Keratinocyte (primary cell): ENCODE measurements at regions not wholly inside any gene's neighbourhood (a gene's known extent, or its start where the extent isn't known, plus 50 kb on each side); places are given as distances from the start of the nearest gene placed in this dataset.

Experiments used
- CTCF ChIP-seq, 3 experiments: IDR thresholded peaks in 1 of 3; conservative IDR thresholded peaks in 1 of 3; optimal IDR thresholded peaks in 1 of 3; 2 replicates in 2 of 3; 3 replicates in 1 of 3; pipeline versions ENCODE3 to v1.5.1; 2011; ENCODE audit warnings: low read length in 3 of 3, mild to moderate bottlenecking in 3 of 3, moderate library complexity in 2 of 3, control low read depth in 1 of 3, inconsistent platforms in 1 of 3; ENCODE audit not compliant: insufficient read depth in 2 of 3; ENCODE audit errors: extremely low read depth in 1 of 3
- EZH2 ChIP-seq: IDR thresholded peaks from one replicate; pipeline ENCODE4 v1.6.1; 2012; ENCODE audit warnings: inconsistent platforms, mild to moderate bottlenecking, low read length, moderate library complexity

GRCh38 chr1:8094481-8095241 lies 68.6 kb upstream of the ERRFI1 start:
- TF ChIP-seq CTCF (optimal IDR thresholded peaks at IDR 0.05 in 1 of 3, IDR thresholded peaks at IDR 0.05 in 1 of 3, conservative IDR thresholded peaks at IDR 0.05 in 1 of 3; ENCODE audit: extremely low read depth in 1 of 3, insufficient read depth in 2 of 3, low read length in 3 of 3) (no peak), EZH2 (no peak)
